Liver (tissue), 8 donors: ENCODE measurements at regions not wholly inside any gene's neighbourhood (a gene's known extent, or its start where the extent isn't known, plus 50 kb on each side); places are given as distances from the start of the nearest gene placed in this dataset.
"Not testable (repeated sequence)": the region's sequence is repeated elsewhere in the genome, so short reads cannot be mapped to it uniquely, and the experiment has no call there.

Source experiments
- DNase-seq: peaks from one replicate; pipeline ENCODE4 v3.0.0-alpha.2; 2017; ENCODE audit warnings: low spot score
- H3K27ac ChIP-seq, 2 donors: one replicate each; pipeline ENCODE4 v1.7.0; 2013; ENCODE audit warnings: inconsistent platforms in 2 of 2, low read length in 2 of 2, control low read depth in 1 of 2, low read depth in 1 of 2, mild to moderate bottlenecking in 1 of 2
- H3K27me3 ChIP-seq, 4 donors: one replicate each; pipeline versions ENCODE4 v1.6.1 to v1.7.0; 2013; ENCODE audit warnings: low read length in 3 of 4, inconsistent platforms in 1 of 4, mild to moderate bottlenecking in 1 of 4, moderate library complexity in 1 of 4; ENCODE audit not compliant: control insufficient read depth in 4 of 4, insufficient read depth in 4 of 4
- H3K36me3 ChIP-seq, 4 donors: one replicate each; pipeline versions ENCODE4 v1.6.1 to v1.7.0; 2013; ENCODE audit warnings: low read length in 3 of 4, mild to moderate bottlenecking in 3 of 4, low read depth in 1 of 4, moderate library complexity in 1 of 4; ENCODE audit not compliant: control insufficient read depth in 4 of 4, insufficient read depth in 3 of 4
- H3K4me1 ChIP-seq, 4 donors: one replicate each; pipeline versions ENCODE4 v1.6.1 to v1.7.0; 2013; ENCODE audit warnings: low read length in 3 of 4, mild to moderate bottlenecking in 3 of 4, moderate library complexity in 1 of 4; ENCODE audit not compliant: control insufficient read depth in 4 of 4, insufficient read depth in 4 of 4
- H3K4me3 ChIP-seq, 3 donors: one replicate each; pipeline versions ENCODE4 v1.6.1 to v1.7.0; 2013; ENCODE audit warnings: low read length in 3 of 3, control low read depth in 1 of 3, low read depth in 1 of 3, mild to moderate bottlenecking in 1 of 3
- H3K9ac ChIP-seq, 2 donors: one replicate each; pipeline ENCODE4 v1.7.0; 2013; ENCODE audit warnings: low read length in 2 of 2, mild to moderate bottlenecking in 2 of 2, moderate library complexity in 2 of 2, control low read depth in 1 of 2, low read depth in 1 of 2
- H3K9me3 ChIP-seq, 4 donors: one replicate each; pipeline versions ENCODE4 v1.6.1 to v1.7.0; 2013; ENCODE audit warnings: low read length in 3 of 4; ENCODE audit not compliant: control insufficient read depth in 4 of 4
- EGR1 ChIP-seq, 2 donors: IDR thresholded peaks; 2 replicates each; pipeline ENCODE4 v1.6.1; 2016 to 2018; ENCODE audit warnings: antibody characterized with exemption in 2 of 2, low read depth in 2 of 2
- FOXA1 ChIP-seq: IDR thresholded peaks from 2 replicates; pipeline ENCODE4 v1.6.1; 2016; ENCODE audit warnings: antibody characterized with exemption
- FOXA2 ChIP-seq: IDR thresholded peaks from 2 replicates; pipeline ENCODE4 v1.6.1; 2016; ENCODE audit warnings: antibody characterized with exemption
- GABPA ChIP-seq, 2 donors: IDR thresholded peaks in 1 of 2; conservative IDR thresholded peaks in 1 of 2; 2 replicates each; pipeline ENCODE4 v1.6.1; 2016; ENCODE audit warnings: antibody characterized with exemption in 2 of 2, mild to moderate bottlenecking in 1 of 2, moderate library complexity in 1 of 2
- HNF4A ChIP-seq, 2 donors: conservative IDR thresholded peaks; 2 replicates each; pipeline ENCODE4 v1.6.1; 2016; ENCODE audit warnings: antibody characterized with exemption in 2 of 2, mild to moderate bottlenecking in 2 of 2
- HNF4G ChIP-seq: IDR thresholded peaks from 2 replicates; pipeline ENCODE4 v1.6.1; 2016; ENCODE audit warnings: antibody characterized with exemption
- JUND ChIP-seq, 2 donors: IDR thresholded peaks; 2 replicates each; pipeline ENCODE4 v1.6.1; 2016; ENCODE audit warnings: antibody characterized with exemption in 2 of 2
- NR2F2 ChIP-seq: IDR thresholded peaks from 2 replicates; pipeline ENCODE4 v1.6.1; 2016; ENCODE audit warnings: antibody characterized with exemption
- RAD21 ChIP-seq, 2 donors: IDR thresholded peaks; 2 replicates each; pipeline ENCODE4 v1.6.1; 2016; ENCODE audit warnings: antibody characterized with exemption in 2 of 2, mild to moderate bottlenecking in 2 of 2
- RXRA ChIP-seq, 2 donors: IDR thresholded peaks; 2 replicates each; pipeline ENCODE4 v1.6.1; 2017 to 2018; ENCODE audit warnings: antibody characterized with exemption in 2 of 2, mild to moderate bottlenecking in 1 of 2
- SP1 ChIP-seq: IDR thresholded peaks from 2 replicates; pipeline ENCODE4 v1.6.1; 2018; ENCODE audit warnings: antibody characterized with exemption, mild to moderate bottlenecking
- TAF1 ChIP-seq: conservative IDR thresholded peaks from 2 replicates; pipeline ENCODE4 v1.6.1; 2016; ENCODE audit warnings: antibody characterized with exemption, mild to moderate bottlenecking
- YY1 ChIP-seq: IDR thresholded peaks from 2 replicates; pipeline ENCODE4 v1.6.1; 2016; ENCODE audit warnings: antibody characterized with exemption, mild to moderate bottlenecking
- WGBS: extraction: QIAGEN DNeasy Blood & Tissue Kit; methylation state at CpG from one replicate; pipeline ENCODE4 v1.1.7; 2013; 5-methylcytosine and 5-hydroxymethylcytosine counted together
- TF ChIP-seq, protein P1 (sequence below): IDR thresholded peaks from 2 replicates; pipeline ENCODE4 v1.6.1; 2016; ENCODE audit warnings: antibody characterized with exemption
- TF ChIP-seq, protein P2 (sequence below): fragments of 150-350 bp; IDR thresholded peaks from 2 replicates; pipeline ENCODE4 v1.5.1; 2017; ENCODE audit warnings: improper control_type of control experiment, low read depth, low read length; ENCODE audit not compliant: missing input control
- TF ChIP-seq, protein P3 (sequence below): IDR thresholded peaks from 2 replicates; pipeline ENCODE4 v1.6.1; 2016; ENCODE audit warnings: antibody characterized with exemption
- TF ChIP-seq, protein P4 (sequence below): IDR thresholded peaks from 2 replicates; pipeline ENCODE4 v1.6.1; 2016; ENCODE audit warnings: antibody characterized with exemption
- donor health status: healthy.
- donor health status: healthy.
- donor health status: healthy.
- donor health status: healthy.
- donor health status: healthy.

DNA sequence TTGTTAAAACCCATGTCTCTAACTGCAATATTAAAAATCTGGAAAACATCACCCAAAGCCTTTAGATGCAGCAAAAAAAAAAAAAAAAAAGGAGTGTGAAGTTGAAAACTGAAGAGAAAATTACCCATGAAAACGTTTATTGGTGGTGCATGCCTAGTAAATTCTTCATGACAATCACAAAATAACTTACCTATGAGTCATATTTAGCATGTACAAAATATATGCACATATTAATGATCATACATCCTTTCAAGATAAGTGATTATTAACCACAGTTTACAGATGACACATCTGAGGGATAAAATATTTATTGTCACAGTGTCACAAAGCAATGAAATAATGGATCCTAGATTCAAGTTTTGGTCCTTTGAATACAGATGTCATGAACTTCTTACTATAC, 505.2 kb upstream of the NR5A2 start:
- no peaks in the 10 kb centered on the region for H3K9me3 ChIP-seq
- 13% methylated on average over 1 of the region's 1 CpG for WGBS
- H3K36me3 ChIP-seq: no peaks in the 10 kb centered on the region
- no peak overlapping the region for H3K4me3 ChIP-seq
- H3K27ac ChIP-seq: no peak overlapping the region
- no peak for DNase-seq
- no peaks in the 10 kb centered on the region for H3K27me3 ChIP-seq
- no peaks in the 10 kb centered on the region for H3K4me1 ChIP-seq
- no peak for TF ChIP-seq HNF4A (conservative IDR thresholded peaks at IDR 0.05)
- no peak for TF ChIP-seq SP1
- TF ChIP-seq, protein P1, sequence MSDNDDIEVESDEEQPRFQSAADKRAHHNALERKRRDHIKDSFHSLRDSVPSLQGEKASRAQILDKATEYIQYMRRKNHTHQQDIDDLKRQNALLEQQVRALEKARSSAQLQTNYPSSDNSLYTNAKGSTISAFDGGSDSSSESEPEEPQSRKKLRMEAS: no peak
- TF ChIP-seq, protein P2, sequence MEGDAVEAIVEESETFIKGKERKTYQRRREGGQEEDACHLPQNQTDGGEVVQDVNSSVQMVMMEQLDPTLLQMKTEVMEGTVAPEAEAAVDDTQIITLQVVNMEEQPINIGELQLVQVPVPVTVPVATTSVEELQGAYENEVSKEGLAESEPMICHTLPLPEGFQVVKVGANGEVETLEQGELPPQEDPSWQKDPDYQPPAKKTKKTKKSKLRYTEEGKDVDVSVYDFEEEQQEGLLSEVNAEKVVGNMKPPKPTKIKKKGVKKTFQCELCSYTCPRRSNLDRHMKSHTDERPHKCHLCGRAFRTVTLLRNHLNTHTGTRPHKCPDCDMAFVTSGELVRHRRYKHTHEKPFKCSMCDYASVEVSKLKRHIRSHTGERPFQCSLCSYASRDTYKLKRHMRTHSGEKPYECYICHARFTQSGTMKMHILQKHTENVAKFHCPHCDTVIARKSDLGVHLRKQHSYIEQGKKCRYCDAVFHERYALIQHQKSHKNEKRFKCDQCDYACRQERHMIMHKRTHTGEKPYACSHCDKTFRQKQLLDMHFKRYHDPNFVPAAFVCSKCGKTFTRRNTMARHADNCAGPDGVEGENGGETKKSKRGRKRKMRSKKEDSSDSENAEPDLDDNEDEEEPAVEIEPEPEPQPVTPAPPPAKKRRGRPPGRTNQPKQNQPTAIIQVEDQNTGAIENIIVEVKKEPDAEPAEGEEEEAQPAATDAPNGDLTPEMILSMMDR: no peak
- no peak for TF ChIP-seq NR2F2
- no peak for TF ChIP-seq RAD21 (IDR thresholded peaks at IDR 0.05)
- no peak for TF ChIP-seq YY1
- no peak for TF ChIP-seq EGR1 (IDR thresholded peaks at IDR 0.05; ENCODE audit: low read depth in 2 of 2)
- no peak for TF ChIP-seq JUND (IDR thresholded peaks at IDR 0.05)
- no peak for TF ChIP-seq HNF4G
- no peak for TF ChIP-seq RXRA (IDR thresholded peaks at IDR 0.05)
- no peak overlapping the region for H3K9ac ChIP-seq

DNA sequence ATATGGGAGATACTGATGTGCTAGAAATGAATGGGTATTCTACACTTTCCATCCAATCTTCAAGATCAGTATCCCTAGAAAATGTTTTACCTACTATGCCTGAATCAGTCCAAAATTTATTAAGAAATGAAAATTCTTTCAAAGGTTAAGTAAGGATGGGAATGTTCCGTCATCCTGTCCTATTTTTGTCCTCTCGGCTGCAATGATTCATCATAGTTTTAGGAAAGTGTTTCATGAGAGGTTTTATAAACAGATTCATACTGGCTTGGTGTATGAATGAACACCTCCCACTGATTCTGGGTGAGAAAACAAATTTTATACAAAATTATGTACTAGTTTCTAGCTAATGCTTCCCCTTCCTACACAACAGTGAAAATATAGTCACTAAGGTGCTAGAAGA, 504.6 kb upstream of the NR5A2 start:
- Histone ChIP-seq H3K9ac (no peak overlapping the region), H3K27ac (no peak overlapping the region), H3K4me3 (no peak overlapping the region), H3K4me1 (no peaks in the 10 kb centered on the region), H3K27me3 (no peaks in the 10 kb centered on the region), H3K36me3 (no peaks in the 10 kb centered on the region), H3K9me3 (no peaks in the 10 kb centered on the region)
- WGBS: 90% methylated on average over 2 of the region's 2 CpGs
- DNase-seq: no peak
- TF ChIP-seq, protein P3, sequence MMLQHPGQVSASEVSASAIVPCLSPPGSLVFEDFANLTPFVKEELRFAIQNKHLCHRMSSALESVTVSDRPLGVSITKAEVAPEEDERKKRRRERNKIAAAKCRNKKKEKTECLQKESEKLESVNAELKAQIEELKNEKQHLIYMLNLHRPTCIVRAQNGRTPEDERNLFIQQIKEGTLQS: no peak

DNA sequence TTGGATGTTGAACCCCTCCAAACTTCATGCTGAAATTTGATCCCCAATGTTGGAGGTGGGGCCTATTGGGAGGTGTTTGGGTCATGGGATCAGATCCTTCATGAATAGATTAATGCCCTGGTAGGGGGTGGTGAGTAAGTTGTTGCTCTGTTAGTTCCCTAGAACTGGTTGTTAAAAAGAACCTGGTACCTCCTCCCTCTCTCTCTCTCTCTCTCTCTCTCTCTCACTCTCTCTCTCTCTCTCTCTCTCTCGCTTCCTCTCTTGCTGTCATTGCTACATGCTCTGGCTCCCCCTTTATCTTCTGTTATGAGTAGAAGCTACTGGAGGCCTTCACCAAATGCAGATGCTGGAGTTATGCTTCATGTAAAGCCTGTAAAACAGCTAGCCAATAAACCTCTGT, 498.2 kb upstream of the NR5A2 start:
- H3K36me3 ChIP-seq: no peaks in the 10 kb centered on the region
- no peak overlapping the region for H3K4me3 ChIP-seq
- H3K9me3 ChIP-seq: no peaks in the 10 kb centered on the region
- no peak overlapping the region for H3K9ac ChIP-seq
- H3K27ac ChIP-seq: no peak overlapping the region
- H3K27me3 ChIP-seq: no peaks in the 10 kb centered on the region
- H3K4me1 ChIP-seq: no peaks in the 10 kb centered on the region
- WGBS: 58% methylated on average over 1 of the region's 1 CpG
- DNase-seq: no peak
- TF ChIP-seq, protein P1: no peak
- TF ChIP-seq RAD21 (IDR thresholded peaks at IDR 0.05) (no peak), FOXA2 (no peak), TAF1 (no peak), GABPA (IDR thresholded peaks at IDR 0.05 in 1 of 2, conservative IDR thresholded peaks at IDR 0.05 in 1 of 2) (no peak), NR2F2 (no peak), FOXA1 (no peak), EGR1 (IDR thresholded peaks at IDR 0.05; ENCODE audit: low read depth in 2 of 2) (no peak)
- TF ChIP-seq, protein P4, sequence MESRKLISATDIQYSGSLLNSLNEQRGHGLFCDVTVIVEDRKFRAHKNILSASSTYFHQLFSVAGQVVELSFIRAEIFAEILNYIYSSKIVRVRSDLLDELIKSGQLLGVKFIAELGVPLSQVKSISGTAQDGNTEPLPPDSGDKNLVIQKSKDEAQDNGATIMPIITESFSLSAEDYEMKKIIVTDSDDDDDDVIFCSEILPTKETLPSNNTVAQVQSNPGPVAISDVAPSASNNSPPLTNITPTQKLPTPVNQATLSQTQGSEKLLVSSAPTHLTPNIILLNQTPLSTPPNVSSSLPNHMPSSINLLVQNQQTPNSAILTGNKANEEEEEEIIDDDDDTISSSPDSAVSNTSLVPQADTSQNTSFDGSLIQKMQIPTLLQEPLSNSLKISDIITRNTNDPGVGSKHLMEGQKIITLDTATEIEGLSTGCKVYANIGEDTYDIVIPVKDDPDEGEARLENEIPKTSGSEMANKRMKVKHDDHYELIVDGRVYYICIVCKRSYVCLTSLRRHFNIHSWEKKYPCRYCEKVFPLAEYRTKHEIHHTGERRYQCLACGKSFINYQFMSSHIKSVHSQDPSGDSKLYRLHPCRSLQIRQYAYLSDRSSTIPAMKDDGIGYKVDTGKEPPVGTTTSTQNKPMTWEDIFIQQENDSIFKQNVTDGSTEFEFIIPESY: no peak
- TF ChIP-seq, protein P2: no peak

DNA sequence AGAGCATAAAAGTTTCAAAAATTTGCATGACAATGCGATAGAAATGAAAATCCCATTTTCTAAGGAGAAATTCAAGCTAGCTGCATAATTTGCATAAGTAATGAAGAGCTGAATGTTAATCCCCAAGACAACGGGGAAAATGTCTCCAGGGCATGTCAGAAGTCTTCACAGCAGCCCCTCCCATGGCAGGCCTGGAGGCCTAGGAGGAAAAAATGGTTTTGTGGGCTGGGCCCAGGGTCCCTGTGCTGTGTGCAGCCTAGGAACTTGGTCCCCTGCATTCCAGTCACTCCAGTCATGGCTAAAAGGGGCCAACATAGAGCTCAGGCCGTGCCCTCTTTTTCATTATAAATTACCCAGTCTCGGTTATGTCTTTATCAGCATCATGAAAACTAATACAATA, 494.1 kb upstream of the NR5A2 start:
- H3K9me3 ChIP-seq: peaks cover 2 to 19% (median 4%) of the 10 kb centered on the region in 4 donors
- not testable (repeated sequence) for H3K27ac ChIP-seq, DNase-seq, H3K9ac ChIP-seq, H3K27me3 ChIP-seq, H3K4me1 ChIP-seq, H3K4me3 ChIP-seq, H3K36me3 ChIP-seq
- 70% methylated on average over 4 of the region's 4 CpGs for WGBS
